Central memory CD8-positive, alpha-beta T cell (primary cell): ENCODE measurements at regions not wholly inside any gene's neighbourhood (a gene's known extent, or its start where the extent isn't known, plus 50 kb on each side); places are given as distances from the start of the nearest gene placed in this dataset.
A peak's percentile ranks its signal among the peaks of the same experiment; 100 is the strongest.
"Not testable (repeated sequence)": the region's sequence is repeated elsewhere in the genome, so short reads cannot be mapped to it uniquely, and the experiment has no call there.

Experiments used
- ATAC-seq: fragments of 150-1000 bp; cut with Tn5 transposase; replicated peaks from 2 replicates; pipeline ENCODE4 v1.10.0; 2022; ENCODE audit warnings: mild to moderate bottlenecking, moderate FRiP score, moderate number of reproducible peaks; ENCODE audit not compliant: poor library complexity, severe bottlenecking; ENCODE audit errors: extremely low read depth
- DNase-seq, 2 donors: peaks; one replicate each; pipeline ENCODE4 v3.0.0; 2021; ENCODE audit warnings: low spot score in 2 of 2
- H3K27ac Mint-ChIP-seq: one replicate; pipeline ENCODE4 v1.8.0; 2022; ENCODE audit warnings: low read depth, mild to moderate bottlenecking, moderate library complexity, mixed read lengths
- H3K27me3 Mint-ChIP-seq: one replicate; pipeline ENCODE4 v1.8.0; 2022; ENCODE audit warnings: mixed read lengths
- H3K36me3 Mint-ChIP-seq: one replicate; pipeline ENCODE4 v1.8.0; 2022; ENCODE audit warnings: mild to moderate bottlenecking, moderate library complexity, mixed read lengths; ENCODE audit not compliant: insufficient read depth
- H3K4me1 Mint-ChIP-seq: one replicate; pipeline ENCODE4 v1.8.0; 2022; ENCODE audit warnings: mixed read lengths
- H3K4me3 Mint-ChIP-seq: one replicate; pipeline ENCODE4 v1.8.0; 2022; ENCODE audit warnings: mild to moderate bottlenecking, moderate library complexity, mixed read lengths
- H3K9me3 Mint-ChIP-seq: one replicate; pipeline ENCODE4 v1.8.0; 2022; ENCODE audit warnings: mixed read lengths

DNA sequence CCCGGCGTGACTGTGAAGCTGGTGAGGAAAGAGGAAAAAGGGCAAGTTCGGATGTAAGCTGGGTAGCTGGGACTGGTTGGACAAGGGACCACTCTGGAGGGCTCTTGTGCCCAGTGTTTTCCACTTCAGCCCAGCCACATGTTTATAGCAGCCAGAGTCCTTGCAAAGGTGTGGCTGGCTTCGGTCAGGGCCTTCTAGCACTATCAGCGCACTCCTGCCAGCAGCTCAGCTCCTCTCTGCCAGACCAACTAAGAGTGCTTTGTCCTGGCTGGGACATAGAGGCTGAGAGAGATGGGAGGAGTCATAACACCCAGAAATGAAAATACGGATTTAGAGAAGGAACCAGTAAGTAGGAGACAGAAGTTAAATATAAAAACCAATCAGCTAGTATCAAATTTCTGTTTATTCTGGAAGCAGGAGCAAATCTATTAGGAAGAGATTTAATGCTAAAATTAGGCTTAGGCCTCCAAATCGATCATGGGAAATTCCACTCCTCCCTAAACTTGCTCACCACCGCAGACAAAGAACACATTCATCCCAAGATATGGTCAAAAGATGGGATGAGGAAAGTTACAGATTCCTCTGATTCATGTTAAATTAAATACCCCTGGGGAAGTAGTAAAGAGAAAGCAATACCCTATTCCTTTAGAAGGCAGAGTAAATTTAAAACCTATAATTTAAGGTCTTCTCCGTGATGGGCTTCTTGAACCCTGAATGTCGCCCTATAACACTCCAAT, 135.0 kb downstream of the RALA start:
- no peaks in the 10 kb centered on the region for H3K9me3 Mint-ChIP-seq
- no peaks in the 10 kb centered on the region for H3K27me3 Mint-ChIP-seq
- H3K36me3 Mint-ChIP-seq = no peaks in the 10 kb centered on the region
- peaks cover 17% of the 10 kb centered on the region for H3K4me1 Mint-ChIP-seq
- no peak overlapping the region for H3K4me3 Mint-ChIP-seq
- H3K27ac Mint-ChIP-seq = no peak overlapping the region
- ATAC-seq = no peak
- DNase-seq = no peak

GRCh38 chr7:39761449-39761848, 138.1 kb downstream of the RALA start:
- Mint-ChIP-seq H3K27ac (no peak overlapping the region), H3K4me1 (peaks cover 16% of the 10 kb centered on the region), H3K36me3 (peaks cover 6% of the 10 kb centered on the region), H3K9me3 (no peaks in the 10 kb centered on the region), H3K4me3 (no peak overlapping the region), H3K27me3 (no peaks in the 10 kb centered on the region)
- ATAC-seq (no peak), DNase-seq (no peak)

- H3K4me3 Mint-ChIP-seq, DNase-seq, H3K9me3 Mint-ChIP-seq, ATAC-seq, H3K36me3 Mint-ChIP-seq, H3K27me3 Mint-ChIP-seq: not testable (repeated sequence)
- Mint-ChIP-seq H3K27ac (peak overlapping the region; percentile 5), H3K4me1 (peaks cover 10% of the 10 kb centered on the region)
These were observed 139.1 kb downstream of the RALA start for GRCh38 chr7:39762466-39762865.

DNA sequence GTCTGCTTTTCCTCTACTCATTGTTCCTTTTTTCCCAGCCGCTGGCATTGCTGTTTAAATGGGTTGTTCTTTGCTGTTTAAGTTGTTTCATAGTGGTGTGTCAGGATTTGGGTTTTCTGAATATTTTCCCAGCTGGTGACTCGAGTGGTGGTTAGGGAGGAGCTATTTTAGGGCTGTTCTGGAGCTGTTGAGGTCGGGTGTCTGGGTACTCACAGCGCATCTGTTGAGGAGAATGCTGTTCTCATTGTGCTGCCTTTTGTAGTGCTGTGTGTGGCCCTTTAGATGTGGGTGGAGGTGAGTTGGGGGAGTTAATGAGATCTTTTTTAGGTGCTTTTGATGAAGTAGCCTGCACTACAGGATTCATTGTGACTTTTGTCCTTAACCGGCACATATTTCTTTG, 139.5 kb downstream of the RALA start:
- not testable (repeated sequence) for H3K4me3 Mint-ChIP-seq, DNase-seq, H3K9me3 Mint-ChIP-seq, ATAC-seq, H3K36me3 Mint-ChIP-seq, H3K27ac Mint-ChIP-seq, H3K27me3 Mint-ChIP-seq
- H3K4me1 Mint-ChIP-seq = peaks cover 10% of the 10 kb centered on the region

GRCh38 chr7:39765833-39766232, 142.5 kb downstream of the RALA start:
- Mint-ChIP-seq H3K36me3 (peaks cover 18% of the 10 kb centered on the region), H3K4me1 (peaks cover 10% of the 10 kb centered on the region)
- H3K4me3 Mint-ChIP-seq, H3K27ac Mint-ChIP-seq, DNase-seq, H3K9me3 Mint-ChIP-seq, H3K27me3 Mint-ChIP-seq, ATAC-seq: not testable (repeated sequence)

DNA sequence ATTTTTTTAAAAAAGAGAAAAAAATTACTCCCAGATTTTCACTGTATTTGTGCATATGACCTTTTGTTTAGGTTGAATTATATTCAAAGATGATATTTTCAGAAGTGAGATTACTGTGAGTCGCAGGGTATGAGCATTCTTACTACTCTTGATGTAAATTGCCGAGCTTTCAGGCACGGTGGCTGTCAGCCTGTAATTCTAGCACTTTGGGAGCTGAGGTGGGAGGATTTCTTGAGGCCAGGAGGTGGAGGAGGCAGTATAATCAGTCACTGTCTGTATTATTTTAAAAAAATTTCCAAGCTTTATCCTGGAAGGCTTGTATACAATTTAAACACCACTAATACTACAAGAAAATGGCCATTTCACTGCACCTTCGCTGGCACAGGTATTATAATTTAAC, 145.1 kb downstream of the RALA start:
- not testable (repeated sequence) for H3K4me1 Mint-ChIP-seq, ATAC-seq, DNase-seq, H3K9me3 Mint-ChIP-seq, H3K27ac Mint-ChIP-seq, H3K27me3 Mint-ChIP-seq, H3K4me3 Mint-ChIP-seq
- peaks cover 30% of the 10 kb centered on the region for H3K36me3 Mint-ChIP-seq

DNA sequence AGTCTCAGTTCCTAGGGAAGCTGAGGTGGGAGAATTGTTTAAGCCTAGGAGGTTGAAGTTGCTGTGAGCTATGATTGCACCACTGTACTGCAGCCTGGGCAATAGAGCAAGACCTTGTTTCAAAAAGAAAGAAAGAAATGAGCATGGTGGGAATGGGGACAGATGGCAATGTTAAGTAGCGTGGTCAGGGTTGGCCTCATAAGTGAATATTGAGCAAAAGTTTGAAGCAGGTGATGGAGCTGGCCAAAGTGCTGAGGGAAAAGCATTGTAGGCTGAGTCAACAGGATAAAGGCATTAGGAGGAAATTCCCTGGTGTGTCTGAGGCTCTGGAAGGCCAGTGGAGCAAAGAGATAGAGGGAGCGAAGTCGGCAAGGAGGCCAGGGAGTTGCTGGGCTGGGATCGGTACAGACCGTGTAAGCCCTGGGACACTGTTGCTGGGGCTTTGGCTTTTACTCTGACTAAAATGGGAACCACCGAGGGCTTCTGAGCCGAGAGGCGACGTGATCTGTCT, 151.0 kb downstream of the RALA start:
- H3K4me3 Mint-ChIP-seq, H3K9me3 Mint-ChIP-seq, DNase-seq, H3K4me1 Mint-ChIP-seq, H3K27me3 Mint-ChIP-seq, ATAC-seq, H3K27ac Mint-ChIP-seq: not testable (repeated sequence)
- H3K36me3 Mint-ChIP-seq = peaks cover 22% of the 10 kb centered on the region

GRCh38 chr7:39781557-39781956, 158.2 kb downstream of the RALA start:
- H3K4me3 Mint-ChIP-seq = not testable (repeated sequence)

GRCh38 chr7:39786440-39786839, 163.1 kb downstream of the RALA start:
- not testable (repeated sequence) for ATAC-seq, H3K4me3 Mint-ChIP-seq, H3K9me3 Mint-ChIP-seq, H3K4me1 Mint-ChIP-seq, DNase-seq, H3K27ac Mint-ChIP-seq, H3K27me3 Mint-ChIP-seq
- peaks cover 15% of the 10 kb centered on the region for H3K36me3 Mint-ChIP-seq

More at GRCh38 chr7:39781557-39781956, 158.2 kb downstream of the RALA start:
- not testable (repeated sequence) for H3K27ac Mint-ChIP-seq, H3K4me1 Mint-ChIP-seq, DNase-seq, H3K27me3 Mint-ChIP-seq, H3K9me3 Mint-ChIP-seq, ATAC-seq
- H3K36me3 Mint-ChIP-seq = peaks cover 17% of the 10 kb centered on the region

DNA sequence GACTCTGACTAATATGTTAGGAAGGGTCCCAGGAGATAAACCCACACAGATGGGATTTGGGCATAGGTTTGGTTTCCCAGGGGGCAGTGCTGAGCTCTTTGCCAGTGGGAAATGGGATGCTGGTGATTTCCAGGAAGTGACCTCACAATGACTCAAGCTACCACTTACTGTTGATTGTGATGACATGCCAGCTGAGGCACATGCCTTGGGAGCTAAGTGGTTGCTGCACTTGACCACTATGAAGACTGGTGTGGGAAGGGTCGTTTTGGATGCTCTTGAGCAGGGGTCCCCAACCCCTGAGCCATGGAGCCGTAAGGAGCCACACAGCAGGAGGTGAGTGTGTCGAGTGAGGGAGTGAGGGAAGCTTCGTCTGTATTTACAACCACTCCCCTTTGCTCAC, 159.0 kb upstream of the CDK13 start:
- peaks cover 15% of the 10 kb centered on the region for H3K36me3 Mint-ChIP-seq
- not testable (repeated sequence) for DNase-seq, H3K9me3 Mint-ChIP-seq, H3K27ac Mint-ChIP-seq, ATAC-seq, H3K4me1 Mint-ChIP-seq, H3K4me3 Mint-ChIP-seq, H3K27me3 Mint-ChIP-seq

DNA sequence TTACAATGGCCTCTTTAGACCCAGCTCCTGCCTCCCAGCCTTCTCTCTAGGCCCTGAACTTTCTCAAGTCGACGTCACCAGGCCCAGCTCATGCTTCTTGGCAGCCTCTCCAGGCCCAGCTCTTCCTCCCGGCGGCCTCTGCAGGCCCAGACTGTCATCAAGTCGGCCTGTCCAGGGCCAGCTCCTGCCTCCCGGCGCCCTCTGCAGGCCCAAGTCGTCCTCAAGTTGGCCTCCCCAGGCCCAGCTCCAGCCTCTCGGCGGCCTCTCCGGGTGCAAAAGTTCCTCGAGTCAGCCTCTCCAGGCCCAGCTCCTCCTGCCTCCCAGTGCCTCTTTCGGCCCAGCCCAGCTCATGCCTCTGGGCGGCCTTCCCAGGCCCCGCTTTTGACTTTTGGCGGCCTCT, 158.1 kb upstream of the CDK13 start:
- Mint-ChIP-seq H3K36me3 (peaks cover 15% of the 10 kb centered on the region), H3K27ac (peak overlapping the region; percentile 64)
- not testable (repeated sequence) for H3K9me3 Mint-ChIP-seq, H3K27me3 Mint-ChIP-seq, DNase-seq, H3K4me3 Mint-ChIP-seq, H3K4me1 Mint-ChIP-seq, ATAC-seq

- H3K36me3 Mint-ChIP-seq = peaks cover 15% of the 10 kb centered on the region
- not testable (repeated sequence) for ATAC-seq, H3K9me3 Mint-ChIP-seq, DNase-seq, H3K4me1 Mint-ChIP-seq, H3K27me3 Mint-ChIP-seq, H3K27ac Mint-ChIP-seq, H3K4me3 Mint-ChIP-seq
These were observed 157.0 kb upstream of the CDK13 start for GRCh38 chr7:39793026-39793425.

GRCh38 chr7:39793851-39794250, 156.2 kb upstream of the CDK13 start:
- H3K27me3 Mint-ChIP-seq, ATAC-seq, H3K4me1 Mint-ChIP-seq, H3K4me3 Mint-ChIP-seq, DNase-seq, H3K9me3 Mint-ChIP-seq: not testable (repeated sequence)
- Mint-ChIP-seq H3K27ac (peak overlapping the region; percentile 51), H3K36me3 (peaks cover 15% of the 10 kb centered on the region)
